GM12878 (cell line): ENCODE measurements at regions not wholly inside any gene's neighbourhood (a gene's known extent, or its start where the extent isn't known, plus 50 kb on each side); places are given as distances from the start of the nearest gene placed in this dataset. TPM values are rescaled to one million over a fixed set of nuclear protein-coding genes. Genes with fewer than 3 reads are reported as not detected.

Experiments used
- ATAC-seq: fragments of 200-7000 bp; cut with Tn5 transposase; 3 replicates; pipeline ENCODE4 v1.9.1; 2020; ENCODE audit warnings: mild to moderate bottlenecking, moderate library complexity
- BruUV-seq: library from RNA; stranded (reverse); fragments of 400-500 nt; replicated peaks from 2 replicates; lab custom pipeline; 2021; lab: Mats Ljungman, UMichigan
- CTCF ChIA-PET: fragments of 300-600 bp; sonication (Branson Sonifier 250); formaldehyde crosslinking; extraction: SDS; loops from one replicate; lab custom pipeline; 2021; ENCODE audit warnings: inconsistent platforms; lab: Yijun Ruan, JAX
- POLR2A ChIA-PET: fragments of 350-600 bp; formaldehyde crosslinking; extraction: SDS; loops from one replicate; lab custom pipeline; 2021; ENCODE audit warnings: inconsistent platforms; lab: Charles Lee
- RAD21 ChIA-PET: fragments of 300-600 bp; sonication (Branson Sonifier 250); formaldehyde crosslinking; loops from one replicate; lab custom pipeline; 2023; ENCODE audit warnings: antibody characterized with exemption; ENCODE audit not compliant: unreplicated experiment; lab: Charles Lee
- SMC1A ChIA-PET: fragments of 300-600 bp; sonication (Branson Sonifier 250); formaldehyde crosslinking; loops from one replicate; lab custom pipeline; 2023; ENCODE audit not compliant: unreplicated experiment, uncharacterized antibody; lab: Charles Lee
- DNase-seq: peaks from one replicate; pipeline ENCODE4 v3.0.0-alpha.2; 2011; ENCODE audit warnings: low read depth, low spot score
- FAIRE-seq: peaks from 3 replicates; lab custom pipeline; 2011; peaks lifted over from hg19 to GRCh38; lab: Jason Lieb, UNC
- H2AFZ ChIP-seq: 2 replicates; pipeline ENCODE4 v1.6.0; 2011; ENCODE audit warnings: low read depth, low read length, control low read depth; ENCODE audit not compliant: control insufficient read depth
- H3K27ac ChIP-seq: 2 replicates; pipeline ENCODE4 v1.5.1; 2011; ENCODE audit warnings: control low read depth; ENCODE audit not compliant: control insufficient read depth, insufficient read depth
- H3K27me3 ChIP-seq, 2 experiments: replicated peaks in 1 of 2; 2 replicates each; pipeline versions ENCODE4 v1.6.0 to v1.6.1; 2011; ENCODE audit warnings: low read length in 1 of 2; ENCODE audit not compliant: control insufficient read depth in 2 of 2, insufficient read depth in 2 of 2
- H3K36me3 ChIP-seq, 2 experiments: 2 replicates each; pipeline ENCODE4 v1.5.1; 2011; ENCODE audit warnings: low read length in 1 of 2; ENCODE audit not compliant: control insufficient read depth in 2 of 2, insufficient read depth in 2 of 2
- H3K4me1 ChIP-seq: 2 replicates; pipeline ENCODE4 v1.6.1; 2011; ENCODE audit warnings: mild to moderate bottlenecking, low read length, moderate library complexity, mixed read lengths; ENCODE audit not compliant: control insufficient read depth, insufficient read depth
- H3K4me2 ChIP-seq: 2 replicates; pipeline ENCODE4 v1.6.0; 2011; ENCODE audit warnings: control low read depth; ENCODE audit not compliant: control insufficient read depth, insufficient read depth
- H3K4me3 ChIP-seq: fragments of 200-600 bp; sonication (generic); 2 replicates; pipeline ENCODE4 v1.5.1; 2016
- H3K79me2 ChIP-seq: 2 replicates; pipeline ENCODE4 v1.6.0; 2011; ENCODE audit warnings: low read length; ENCODE audit not compliant: control insufficient read depth, insufficient read depth
- H3K9ac ChIP-seq: 2 replicates; pipeline ENCODE4 v1.8.0; 2011; ENCODE audit warnings: low read length, control low read depth, mixed read lengths; ENCODE audit not compliant: control insufficient read depth, insufficient read depth
- H3K9me3 ChIP-seq: replicated peaks from 3 replicates; pipeline ENCODE4 v1.5.1; 2011; ENCODE audit warnings: mild to moderate bottlenecking, low read length; ENCODE audit not compliant: control insufficient read depth, insufficient read depth
- H4K20me1 ChIP-seq: 2 replicates; pipeline ENCODE4 v1.6.0; 2011; ENCODE audit not compliant: control insufficient read depth, insufficient read depth
- BACH1 ChIP-seq: fragments of 450-650 bp; IDR thresholded peaks from 2 replicates; pipeline ENCODE4 v1.6.1; 2017; ENCODE audit warnings: mild to moderate bottlenecking, borderline replicate concordance
- BCLAF1 ChIP-seq: fragments of 450-650 bp; IDR thresholded peaks from 2 replicates; pipeline ENCODE4 v1.6.1; 2017; ENCODE audit warnings: antibody characterized with exemption, mild to moderate bottlenecking, moderate library complexity
- CHD1 ChIP-seq: IDR thresholded peaks from 2 replicates; pipeline ENCODE4 v1.6.1; 2012; ENCODE audit warnings: low read depth, low read length, improper control_type of control experiment
- E2F4 ChIP-seq: IDR thresholded peaks from 2 replicates; pipeline ENCODE4 v1.6.1; 2012; ENCODE audit warnings: low read depth, low read length, improper control_type of control experiment
- EP300 ChIP-seq, 2 experiments: fragments of 150-350 bp in 1 of 2; IDR thresholded peaks; 2 replicates each; pipeline ENCODE4 v1.6.1; 2011 to 2012; ENCODE audit warnings: low read depth in 2 of 2, low read length in 2 of 2, borderline replicate concordance in 1 of 2, improper control_type of control experiment in 1 of 2, inconsistent platforms in 1 of 2; ENCODE audit not compliant: control insufficient read depth in 1 of 2
- NFIC ChIP-seq: IDR thresholded peaks from 2 replicates; pipeline ENCODE4 v1.6.1; 2012; ENCODE audit warnings: low read depth, mild to moderate bottlenecking, inconsistent platforms, low read length, moderate library complexity
- NR2F1 ChIP-seq: fragments of 450-650 bp; conservative IDR thresholded peaks from 2 replicates; pipeline ENCODE4 v1.6.1; 2017; ENCODE audit warnings: mild to moderate bottlenecking
- POLR2A ChIP-seq: IDR thresholded peaks from 2 replicates; pipeline ENCODE4 v1.6.1; 2011; ENCODE audit warnings: low read depth, mild to moderate bottlenecking, low read length
- RFX5 ChIP-seq: IDR thresholded peaks from 2 replicates; pipeline ENCODE4 v1.6.1; 2011; ENCODE audit warnings: low read depth, low read length, improper control_type of control experiment
- SUPT20H ChIP-seq: IDR thresholded peaks from 2 replicates; pipeline ENCODE4 v1.6.1; 2011; ENCODE audit warnings: low read depth, mild to moderate bottlenecking, low read length, moderate library complexity, borderline replicate concordance; ENCODE audit not compliant: control insufficient read depth
- ZNF217 ChIP-seq: fragments of 450-650 bp; IDR thresholded peaks from 2 replicates; pipeline ENCODE4 v1.6.1; 2017; ENCODE audit warnings: antibody characterized with exemption, mild to moderate bottlenecking
- ZNF384 ChIP-seq: IDR thresholded peaks from 2 replicates; pipeline ENCODE4 v1.6.1; 2012; ENCODE audit warnings: low read depth, mild to moderate bottlenecking, low read length, improper control_type of control experiment, borderline replicate concordance
- WGBS: methylation state at CpG from one replicate; pipeline ENCODE4 v1.1.6; 2016; ENCODE audit warnings: low lambda C conversion rate; ENCODE audit not compliant: insufficient replicate concordance, insufficient coverage; ENCODE audit errors: missing lambda C conversion rate; 5-methylcytosine and 5-hydroxymethylcytosine counted together
- in situ Hi-C: fragments of 300-500 bp; cut with MboI; formaldehyde crosslinking; loops from 9 replicates; pipeline ENCODE4 v1.14.3; 2018; ENCODE audit warnings: mixed read lengths
- intact Hi-C: fragments of 100-400 bp; cut with micrococcal nuclease; formaldehyde crosslinking; loops from one replicate; pipeline ENCODE4 v1.14.2; 2022; ENCODE audit not compliant: unreplicated experiment
- small RNA-seq: library from RNA; depleted of rRNA; stranded (forward); fragments of <200 nt; gene quantifications from one replicate; pipeline ENCODE3, GENCODE V24; 2014

- Histone ChIP-seq H3K27me3 (no peaks in the 10 kb centered on the region), H3K9ac (no peak overlapping the region), H4K20me1 (no peaks in the 10 kb centered on the region), H3K4me1 (no peaks in the 10 kb centered on the region), H3K27ac (no peak overlapping the region), H3K36me3 (no peaks in the 10 kb centered on the region)
- WGBS, result 0% methylated on average over 1 of the region's 1 CpG
- in situ Hi-C loops, result no loop called here
- FAIRE-seq, result no peak
- ChIA-PET SMC1A (no interaction called here), POLR2A (no interaction called here)
- no peak for DNase-seq
- TF ChIP-seq NFIC, result no peak
- no peak for TF ChIP-seq NR2F1
- no peak for TF ChIP-seq EP300 (IDR thresholded peaks at IDR 0.05; ENCODE audit: borderline replicate concordance in 1 of 2, control insufficient read depth in 1 of 2, low read depth in 2 of 2, low read length in 2 of 2)
- no peak for TF ChIP-seq BACH1
- TF ChIP-seq E2F4, result no peak
- TF ChIP-seq ZNF217, result no peak
- TF ChIP-seq RFX5, result no peak
- TF ChIP-seq POLR2A, result no peak
- TF ChIP-seq SUPT20H, result no peak
- TF ChIP-seq ZNF384, result no peak
- TF ChIP-seq CHD1, result no peak
- no peak for TF ChIP-seq BCLAF1
- TF ChIP-seq, all 136 proteins: peak for 0
- ATAC-seq, result no peak
- intact Hi-C loops, result no loop called here
- CTCF ChIA-PET, result no interaction called here
- no peak overlapping the region for H3K4me2 ChIP-seq
- no peaks in the 10 kb centered on the region for H3K9me3 ChIP-seq
- no peaks in the 10 kb centered on the region for H3K79me2 ChIP-seq
- RAD21 ChIA-PET, result no interaction called here
- H2AFZ ChIP-seq, result no peak overlapping the region
- BruUV-seq, result no TSS peak
- no peak overlapping the region for H3K4me3 ChIP-seq
Observed at GRCh38 chr12:29838768-29839167, 55.0 kb upstream of the TMTC1 start.

Small RNA genes lying in the stretch of these regions (small RNA-seq; reads per million reads assigned to genes)
- not detected for gene AC023511.2
- gene RNA5SP356, result not detected
